Peyer's patch (tissue), 4 donors: ENCODE measurements at regions not wholly inside any gene's neighbourhood (a gene's known extent, or its start where the extent isn't known, plus 50 kb on each side); places are given as distances from the start of the nearest gene placed in this dataset.
"Not testable (repeated sequence)": the region's sequence is repeated elsewhere in the genome, so short reads cannot be mapped to it uniquely, and the experiment has no call there.

Source experiments
- CTCF ChIP-seq, 6 experiments: fragments of 450-650 bp in 4 of 6; fragments of 200-600 bp in 2 of 6; sonication (generic) in 1 of 6; IDR thresholded peaks; one replicate each; pipeline ENCODE4 v1.5.1; 2017 to 2019; ENCODE audit warnings: antibody characterized with exemption in 6 of 6, mild to moderate bottlenecking in 3 of 6, moderate library complexity in 1 of 6
- POLR2A ChIP-seq, 2 donors: fragments of 450-650 bp; IDR thresholded peaks; one replicate each; pipeline ENCODE4 v1.5.1; 2017; ENCODE audit warnings: antibody characterized with exemption in 2 of 2, mild to moderate bottlenecking in 2 of 2, moderate library complexity in 2 of 2

GRCh38 chr1:826808-827207 is 96.9 kb upstream of the SAMD11 start:
- TF ChIP-seq POLR2A, CTCF (IDR thresholded peaks at IDR 0.05): not testable (repeated sequence)
